HepG2 (cell line): ENCODE measurements at regions not wholly inside any gene's neighbourhood (a gene's known extent, or its start where the extent isn't known, plus 50 kb on each side); places are given as distances from the start of the nearest gene placed in this dataset.
A peak's percentile ranks its signal among the peaks of the same experiment; 100 is the strongest.

Source experiments
- FOXA1 ChIP-seq, 2 experiments: fragments of 450-650 bp in 1 of 2; sonication (generic) in 1 of 2; formaldehyde crosslinking in 1 of 2; IDR thresholded peaks; 2 replicates each; pipeline versions ENCODE4 v1.4.0 to v1.6.1; 2016 to 2020; ENCODE audit warnings: missing genetic modification reagents in 1 of 2
- GABPB1 ChIP-seq: IDR thresholded peaks from 2 replicates; pipeline ENCODE4 v1.6.1; 2016; ENCODE audit warnings: mild to moderate bottlenecking, missing genetic modification reagents, moderate library complexity, missing compliant biosample characterization
- GATA4 ChIP-seq: sonication (generic); IDR thresholded peaks from 2 replicates; pipeline ENCODE4 v1.6.1; 2016; ENCODE audit warnings: antibody characterized with exemption, low read depth, borderline replicate concordance
- HNF4A ChIP-seq: sonication (generic); formaldehyde crosslinking; IDR thresholded peaks from 2 replicates; pipeline ENCODE4 v1.4.0; 2020; ENCODE audit warnings: missing genetic modification reagents
- KDM1A ChIP-seq: IDR thresholded peaks from 2 replicates; pipeline ENCODE4 v1.6.1; 2016; ENCODE audit warnings: missing compliant biosample characterization
- KDM6A ChIP-seq: IDR thresholded peaks from 2 replicates; pipeline ENCODE4 v1.6.1; 2016; ENCODE audit warnings: low read depth
- NCOA1 ChIP-seq: sonication (generic); formaldehyde crosslinking; IDR thresholded peaks from 2 replicates; pipeline ENCODE4 v1.9.0; 2021; ENCODE audit warnings: missing genetic modification reagents
- NCOR1 ChIP-seq: fragments of 200-600 bp; sonication (generic); IDR thresholded peaks from 2 replicates; pipeline ENCODE4 v1.7.0; 2017; ENCODE audit warnings: antibody characterized with exemption, low read length, borderline replicate concordance
- NFIB ChIP-seq: sonication (generic); formaldehyde crosslinking; IDR thresholded peaks from 2 replicates; pipeline ENCODE4 v1.9.0; 2021; ENCODE audit warnings: missing genetic modification reagents, mild to moderate bottlenecking, borderline replicate concordance
- PCBP2 ChIP-seq: fragments of 200-400 bp; formaldehyde crosslinking; optimal IDR thresholded peaks from 2 replicates; pipeline ENCODE3; 2018; ENCODE audit warnings: low read length, low read depth; ENCODE audit not compliant: poor library complexity, severe bottlenecking
- PHF21A ChIP-seq: sonication (generic); formaldehyde crosslinking; IDR thresholded peaks from 2 replicates; pipeline ENCODE4 v1.5.0; 2020; ENCODE audit warnings: mild to moderate bottlenecking, missing genetic modification reagents
- RFXANK ChIP-seq: IDR thresholded peaks from 2 replicates; pipeline ENCODE4 v1.6.1; 2016
- RXRB ChIP-seq: IDR thresholded peaks from 2 replicates; pipeline ENCODE4 v1.6.1; 2016; ENCODE audit warnings: borderline replicate concordance, missing genetic modification reagents, missing compliant biosample characterization
- SALL1 ChIP-seq: sonication (generic); formaldehyde crosslinking; IDR thresholded peaks from 2 replicates; pipeline ENCODE4 v1.8.0; 2022; ENCODE audit warnings: mild to moderate bottlenecking, missing genetic modification reagents
- SNAPC2 ChIP-seq: sonication (generic); formaldehyde crosslinking; IDR thresholded peaks from 2 replicates; pipeline ENCODE4 v1.8.1; 2022; ENCODE audit warnings: mild to moderate bottlenecking, missing genetic modification reagents
- WIZ ChIP-seq: sonication (generic); formaldehyde crosslinking; IDR thresholded peaks from 2 replicates; pipeline ENCODE4 v1.5.1; 2020; ENCODE audit warnings: mild to moderate bottlenecking, missing genetic modification reagents
- ZBTB7B ChIP-seq: sonication (generic); formaldehyde crosslinking; IDR thresholded peaks from 2 replicates; pipeline ENCODE4 v1.4.0; 2020; ENCODE audit warnings: missing genetic modification reagents
- ZFX ChIP-seq: sonication (generic); formaldehyde crosslinking; IDR thresholded peaks from 2 replicates; pipeline ENCODE4 v1.4.0; 2020; ENCODE audit warnings: mild to moderate bottlenecking, low read depth, missing genetic modification reagents, moderate library complexity
- ZMYM4 ChIP-seq: sonication (generic); formaldehyde crosslinking; IDR thresholded peaks from 2 replicates; pipeline ENCODE4 v1.8.1; 2023; ENCODE audit warnings: mild to moderate bottlenecking, missing genetic modification reagents
- ZNF230 ChIP-seq: sonication (generic); formaldehyde crosslinking; IDR thresholded peaks from 2 replicates; pipeline ENCODE4 v1.4.0; 2020; ENCODE audit warnings: mild to moderate bottlenecking, missing genetic modification reagents
- ZNF768 ChIP-seq: sonication (generic); formaldehyde crosslinking; IDR thresholded peaks from 2 replicates; pipeline ENCODE4 v1.4.0; 2020; ENCODE audit warnings: missing genetic modification reagents
- ZNF782 ChIP-seq: sonication (generic); formaldehyde crosslinking; IDR thresholded peaks from 2 replicates; pipeline ENCODE4 v1.4.0; 2020; ENCODE audit warnings: missing genetic modification reagents, mild to moderate bottlenecking, borderline replicate concordance
- ZNF879 ChIP-seq: sonication (generic); formaldehyde crosslinking; IDR thresholded peaks from 2 replicates; pipeline ENCODE4 v1.8.1; 2023; ENCODE audit warnings: missing genetic modification reagents
- ZNF883 ChIP-seq: sonication (generic); formaldehyde crosslinking; IDR thresholded peaks from 2 replicates; pipeline ENCODE4 v1.5.1; 2020; ENCODE audit warnings: mild to moderate bottlenecking, missing genetic modification reagents; ENCODE audit errors: not compliant biosample characterization
- ZSCAN5A ChIP-seq: sonication (generic); formaldehyde crosslinking; IDR thresholded peaks from 2 replicates; pipeline ENCODE4 v1.8.0; 2022; ENCODE audit warnings: mild to moderate bottlenecking, missing genetic modification reagents, borderline replicate concordance
- TF ChIP-seq, protein P1 (sequence below), 2 experiments: sonication (generic) in 1 of 2; formaldehyde crosslinking in 1 of 2; IDR thresholded peaks; 2 replicates each; pipeline versions ENCODE4 v1.4.0 to v1.6.1; 2016 to 2020; ENCODE audit warnings: borderline replicate concordance in 1 of 2, low read depth in 1 of 2, mild to moderate bottlenecking in 1 of 2, missing genetic modification reagents in 1 of 2

GRCh38 chr5:173499471-173500212 lies 116.8 kb downstream of the BOD1 start (continued):
- TF ChIP-seq ZFX (CRISPR knock-in tag) (peak; percentile 40; the same call in 1 of the 2 replicates), KDM6A (CRISPR knock-in tag) (peak; percentile 29; the same call in 1 of the 2 replicates), RXRB (CRISPR knock-in tag) (peak; percentile 34; the same call in 1 of the 2 replicates), GATA4 (no peak), ZBTB7B (CRISPR knock-in tag) (peak; percentile 51; the same call in 1 of the 2 replicates), ZNF230 (CRISPR knock-in tag) (no peak), ZSCAN5A (CRISPR knock-in tag) (no peak), WIZ (CRISPR knock-in tag) (peak; percentile 72; the same call in 1 of the 2 replicates), KDM1A (CRISPR knock-in tag) (no peak), PCBP2 (no peak), GABPB1 (CRISPR knock-in tag) (0 out of 2 replicates have a peak, but pooled peaks have one; percentile 6), HNF4A (CRISPR knock-in tag) (peak; percentile 72), ZNF782 (CRISPR knock-in tag) (no peak), NFIB (CRISPR knock-in tag) (no peak), NCOR1 (peak; percentile 31; the same call in 1 of the 2 replicates), SNAPC2 (no peak), FOXA1 (IDR thresholded peaks at IDR 0.05) (no peak), FOXA1 (CRISPR knock-in tag; IDR thresholded peaks at IDR 0.05) (peak; percentile 50), ZNF879 (CRISPR knock-in tag) (no peak), SALL1 (CRISPR knock-in tag) (peak; percentile 41), RFXANK (CRISPR knock-in tag) (no peak), NCOA1 (CRISPR knock-in tag) (0 out of 2 replicates have a peak, but pooled peaks have one; percentile 25), ZNF883 (no peak), PHF21A (CRISPR knock-in tag) (peak; percentile 69), ZMYM4 (CRISPR knock-in tag) (peak; percentile 33; the same call in 1 of the 2 replicates), ZNF768 (CRISPR knock-in tag) (peak; percentile 46; the same call in 1 of the 2 replicates)
- TF ChIP-seq, protein P1, sequence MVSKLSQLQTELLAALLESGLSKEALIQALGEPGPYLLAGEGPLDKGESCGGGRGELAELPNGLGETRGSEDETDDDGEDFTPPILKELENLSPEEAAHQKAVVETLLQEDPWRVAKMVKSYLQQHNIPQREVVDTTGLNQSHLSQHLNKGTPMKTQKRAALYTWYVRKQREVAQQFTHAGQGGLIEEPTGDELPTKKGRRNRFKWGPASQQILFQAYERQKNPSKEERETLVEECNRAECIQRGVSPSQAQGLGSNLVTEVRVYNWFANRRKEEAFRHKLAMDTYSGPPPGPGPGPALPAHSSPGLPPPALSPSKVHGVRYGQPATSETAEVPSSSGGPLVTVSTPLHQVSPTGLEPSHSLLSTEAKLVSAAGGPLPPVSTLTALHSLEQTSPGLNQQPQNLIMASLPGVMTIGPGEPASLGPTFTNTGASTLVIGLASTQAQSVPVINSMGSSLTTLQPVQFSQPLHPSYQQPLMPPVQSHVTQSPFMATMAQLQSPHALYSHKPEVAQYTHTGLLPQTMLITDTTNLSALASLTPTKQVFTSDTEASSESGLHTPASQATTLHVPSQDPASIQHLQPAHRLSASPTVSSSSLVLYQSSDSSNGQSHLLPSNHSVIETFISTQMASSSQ (IDR thresholded peaks at IDR 0.05; ENCODE audit: low read depth) = no peak
- TF ChIP-seq, protein P1 (CRISPR knock-in tag; IDR thresholded peaks at IDR 0.05; ENCODE audit: borderline replicate concordance) = 0 out of 2 replicates have a peak, but pooled peaks have one; percentile 21
